ENCODE measurements at regions not wholly inside any gene's neighbourhood (a gene's known extent, or its start where the extent isn't known, plus 50 kb on each side); places are given as distances from the start of the nearest gene placed in this dataset.

GRCh38 chr3:191148131-191148530, 50.9 kb upstream of the OSTN start:
- POLR2A ChIA-PET = no interaction called here
- TF ChIP-seq RXRA (IDR thresholded peaks at IDR 0.05; ENCODE audit: borderline replicate concordance, low read depth) = no peak
- no peak for TF ChIP-seq FOXM1 (IDR thresholded peaks at IDR 0.05; ENCODE audit: low read depth)
- TF ChIP-seq SMC3 (IDR thresholded peaks at IDR 0.05; ENCODE audit: low read depth, low read length) = no peak
- TF ChIP-seq POLR2AphosphoS5 (IDR thresholded peaks at IDR 0.05; ENCODE audit: low read depth, low read length) = no peak
- TF ChIP-seq, protein P1, sequence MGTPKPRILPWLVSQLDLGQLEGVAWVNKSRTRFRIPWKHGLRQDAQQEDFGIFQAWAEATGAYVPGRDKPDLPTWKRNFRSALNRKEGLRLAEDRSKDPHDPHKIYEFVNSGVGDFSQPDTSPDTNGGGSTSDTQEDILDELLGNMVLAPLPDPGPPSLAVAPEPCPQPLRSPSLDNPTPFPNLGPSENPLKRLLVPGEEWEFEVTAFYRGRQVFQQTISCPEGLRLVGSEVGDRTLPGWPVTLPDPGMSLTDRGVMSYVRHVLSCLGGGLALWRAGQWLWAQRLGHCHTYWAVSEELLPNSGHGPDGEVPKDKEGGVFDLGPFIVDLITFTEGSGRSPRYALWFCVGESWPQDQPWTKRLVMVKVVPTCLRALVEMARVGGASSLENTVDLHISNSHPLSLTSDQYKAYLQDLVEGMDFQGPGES (IDR thresholded peaks at IDR 0.05; ENCODE audit: low read depth, low read length) = no peak
- TF ChIP-seq CHD2 (IDR thresholded peaks at IDR 0.05; ENCODE audit: low read length, partially characterized antibody) = no peak
- no peak for TF ChIP-seq NFIC (IDR thresholded peaks at IDR 0.05; ENCODE audit: borderline replicate concordance)
- TF ChIP-seq TAF1 (IDR thresholded peaks at IDR 0.05; ENCODE audit: borderline replicate concordance, low read depth, low read length) = no peak
- TF ChIP-seq, protein P2, sequence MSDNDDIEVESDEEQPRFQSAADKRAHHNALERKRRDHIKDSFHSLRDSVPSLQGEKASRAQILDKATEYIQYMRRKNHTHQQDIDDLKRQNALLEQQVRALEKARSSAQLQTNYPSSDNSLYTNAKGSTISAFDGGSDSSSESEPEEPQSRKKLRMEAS (IDR thresholded peaks at IDR 0.05; ENCODE audit: low read depth) = no peak
- Histone ChIP-seq H2AFZ (ENCODE audit: low read depth) (no peak overlapping the region), H3K27ac (ENCODE audit: low read depth in 2 of 2, low read length in 1 of 2) (no peak overlapping the region), H3K9me3 (no peaks in the 10 kb centered on the region), H3K27me3 (ENCODE audit: insufficient read depth) (no peaks in the 10 kb centered on the region), H4K20me1 (ENCODE audit: insufficient read depth) (no peaks in the 10 kb centered on the region), H3F3A (replicated peaks; ENCODE audit: insufficient read depth) (no peaks in the 10 kb centered on the region), H3K9me2 (no peaks in the 10 kb centered on the region), H3K4me3 (ENCODE audit: low read depth in 2 of 2, low read length in 1 of 2) (no peak overlapping the region), H3K4me1 (ENCODE audit: control insufficient read depth in 1 of 2, insufficient read depth in 2 of 2, low read depth in 1 of 2, low read length in 1 of 2) (0 out of 4 replicates have a peak, but pooled peaks cover 0 to 3% of the 10 kb centered on the region in 2 experiments), H3K4me2 (no peak overlapping the region), H3K9ac (no peak overlapping the region), H3K79me2 (ENCODE audit: insufficient read depth) (no peaks in the 10 kb centered on the region), H3K36me3 (replicated peaks in 1 of 2; ENCODE audit: control insufficient read depth in 1 of 2, insufficient read depth in 2 of 2, low read length in 1 of 2) (no peaks in the 10 kb centered on the region)
- CTCF ChIA-PET = interaction anchor here (1.0 kb wide), 1 partner anchor 10 kb away, joined by 3 read pairs; no protein-coding TSS in a partner anchor
- DNase-seq = no peak
- 17% methylated on average over 1 of the region's 1 CpG for WGBS (ENCODE audit: low lambda C conversion rate)

- Histone ChIP-seq H3K9ac (no peak overlapping the region), H3K27ac (ENCODE audit: low read depth in 2 of 2, low read length in 1 of 2) (peak overlapping the region in 1 of 2 experiments; percentile 86; a peak in 1 of 4 replicates), H4K20me1 (ENCODE audit: insufficient read depth) (no peaks in the 10 kb centered on the region), H2AFZ (ENCODE audit: low read depth) (no peak overlapping the region), H3K27me3 (ENCODE audit: insufficient read depth) (no peaks in the 10 kb centered on the region), H3K36me3 (replicated peaks in 1 of 2; ENCODE audit: control insufficient read depth in 1 of 2, insufficient read depth in 2 of 2, low read length in 1 of 2) (no peaks in the 10 kb centered on the region), H3K9me2 (no peaks in the 10 kb centered on the region), H3K4me2 (no peak overlapping the region), H3K9me3 (no peaks in the 10 kb centered on the region), H3K79me2 (ENCODE audit: insufficient read depth) (no peaks in the 10 kb centered on the region), H3F3A (replicated peaks; ENCODE audit: insufficient read depth) (peaks cover 19% of the 10 kb centered on the region), H3K4me1 (ENCODE audit: control insufficient read depth in 1 of 2, insufficient read depth in 2 of 2, low read depth in 1 of 2, low read length in 1 of 2) (peaks cover 0 to 7% of the 10 kb centered on the region in 2 experiments; a peak in 2 of 4 replicates), H3K4me3 (ENCODE audit: low read depth in 2 of 2, low read length in 1 of 2) (no peak overlapping the region)
- POLR2A ChIA-PET = no interaction called here
- TF ChIP-seq POLR2AphosphoS5 (IDR thresholded peaks at IDR 0.05; ENCODE audit: low read depth, low read length) (no peak), NRF1 (IDR thresholded peaks at IDR 0.05; ENCODE audit: low read depth, low read length) (no peak), RCOR1 (IDR thresholded peaks at IDR 0.05; ENCODE audit: low read length) (no peak), FOXM1 (IDR thresholded peaks at IDR 0.05; ENCODE audit: low read depth) (no peak), CHD2 (IDR thresholded peaks at IDR 0.05; ENCODE audit: low read length, partially characterized antibody) (no peak), TAF1 (IDR thresholded peaks at IDR 0.05; ENCODE audit: borderline replicate concordance, low read depth, low read length) (no peak), JUND (IDR thresholded peaks at IDR 0.05) (no peak), ZBTB33 (IDR thresholded peaks at IDR 0.05; ENCODE audit: borderline replicate concordance, low read depth) (no peak)
- TF ChIP-seq, protein P3, sequence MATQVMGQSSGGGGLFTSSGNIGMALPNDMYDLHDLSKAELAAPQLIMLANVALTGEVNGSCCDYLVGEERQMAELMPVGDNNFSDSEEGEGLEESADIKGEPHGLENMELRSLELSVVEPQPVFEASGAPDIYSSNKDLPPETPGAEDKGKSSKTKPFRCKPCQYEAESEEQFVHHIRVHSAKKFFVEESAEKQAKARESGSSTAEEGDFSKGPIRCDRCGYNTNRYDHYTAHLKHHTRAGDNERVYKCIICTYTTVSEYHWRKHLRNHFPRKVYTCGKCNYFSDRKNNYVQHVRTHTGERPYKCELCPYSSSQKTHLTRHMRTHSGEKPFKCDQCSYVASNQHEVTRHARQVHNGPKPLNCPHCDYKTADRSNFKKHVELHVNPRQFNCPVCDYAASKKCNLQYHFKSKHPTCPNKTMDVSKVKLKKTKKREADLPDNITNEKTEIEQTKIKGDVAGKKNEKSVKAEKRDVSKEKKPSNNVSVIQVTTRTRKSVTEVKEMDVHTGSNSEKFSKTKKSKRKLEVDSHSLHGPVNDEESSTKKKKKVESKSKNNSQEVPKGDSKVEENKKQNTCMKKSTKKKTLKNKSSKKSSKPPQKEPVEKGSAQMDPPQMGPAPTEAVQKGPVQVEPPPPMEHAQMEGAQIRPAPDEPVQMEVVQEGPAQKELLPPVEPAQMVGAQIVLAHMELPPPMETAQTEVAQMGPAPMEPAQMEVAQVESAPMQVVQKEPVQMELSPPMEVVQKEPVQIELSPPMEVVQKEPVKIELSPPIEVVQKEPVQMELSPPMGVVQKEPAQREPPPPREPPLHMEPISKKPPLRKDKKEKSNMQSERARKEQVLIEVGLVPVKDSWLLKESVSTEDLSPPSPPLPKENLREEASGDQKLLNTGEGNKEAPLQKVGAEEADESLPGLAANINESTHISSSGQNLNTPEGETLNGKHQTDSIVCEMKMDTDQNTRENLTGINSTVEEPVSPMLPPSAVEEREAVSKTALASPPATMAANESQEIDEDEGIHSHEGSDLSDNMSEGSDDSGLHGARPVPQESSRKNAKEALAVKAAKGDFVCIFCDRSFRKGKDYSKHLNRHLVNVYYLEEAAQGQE (IDR thresholded peaks at IDR 0.05; ENCODE audit: low read depth, low read length) = no peak
- CTCF ChIA-PET = no interaction called here
- DNase-seq = no peak
- 25% methylated on average over 1 of the region's 1 CpG for WGBS (ENCODE audit: low lambda C conversion rate)
These were observed 55.8 kb upstream of the OSTN start for GRCh38 chr3:191143224-191143623.
